ENCODE measurements at regions not wholly inside any gene's neighbourhood (a gene's known extent, or its start where the extent isn't known, plus 50 kb on each side); places are given as distances from the start of the nearest gene placed in this dataset.

GRCh38 chr18:38456253-38456652 is 890.7 kb upstream of the CELF4 start:
- DNase-seq (ENCODE audit: low read depth): no peak
- TF ChIP-seq, protein P1, sequence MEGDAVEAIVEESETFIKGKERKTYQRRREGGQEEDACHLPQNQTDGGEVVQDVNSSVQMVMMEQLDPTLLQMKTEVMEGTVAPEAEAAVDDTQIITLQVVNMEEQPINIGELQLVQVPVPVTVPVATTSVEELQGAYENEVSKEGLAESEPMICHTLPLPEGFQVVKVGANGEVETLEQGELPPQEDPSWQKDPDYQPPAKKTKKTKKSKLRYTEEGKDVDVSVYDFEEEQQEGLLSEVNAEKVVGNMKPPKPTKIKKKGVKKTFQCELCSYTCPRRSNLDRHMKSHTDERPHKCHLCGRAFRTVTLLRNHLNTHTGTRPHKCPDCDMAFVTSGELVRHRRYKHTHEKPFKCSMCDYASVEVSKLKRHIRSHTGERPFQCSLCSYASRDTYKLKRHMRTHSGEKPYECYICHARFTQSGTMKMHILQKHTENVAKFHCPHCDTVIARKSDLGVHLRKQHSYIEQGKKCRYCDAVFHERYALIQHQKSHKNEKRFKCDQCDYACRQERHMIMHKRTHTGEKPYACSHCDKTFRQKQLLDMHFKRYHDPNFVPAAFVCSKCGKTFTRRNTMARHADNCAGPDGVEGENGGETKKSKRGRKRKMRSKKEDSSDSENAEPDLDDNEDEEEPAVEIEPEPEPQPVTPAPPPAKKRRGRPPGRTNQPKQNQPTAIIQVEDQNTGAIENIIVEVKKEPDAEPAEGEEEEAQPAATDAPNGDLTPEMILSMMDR (IDR thresholded peaks at IDR 0.05; ENCODE audit: insufficient read depth, low read depth, low read length): no peak
- no peak overlapping the region for H3K4me3 ChIP-seq (ENCODE audit: low read depth, low read length)

- DNase-seq (ENCODE audit: low read depth): no peak
- H3K4me3 ChIP-seq (ENCODE audit: low read depth, low read length): no peak overlapping the region
- TF ChIP-seq, protein P1 (IDR thresholded peaks at IDR 0.05; ENCODE audit: insufficient read depth, low read depth, low read length): no peak
Measured at GRCh38 chr18:38454764-38455469, 889.3 kb upstream of the CELF4 start.

- H3K4me3 ChIP-seq (ENCODE audit: low read depth, low read length): no peak overlapping the region
- TF ChIP-seq, protein P1 (IDR thresholded peaks at IDR 0.05; ENCODE audit: insufficient read depth, low read depth, low read length): no peak
- DNase-seq (ENCODE audit: low read depth): no peak
Measured at GRCh38 chr18:38453880-38454279, 888.3 kb upstream of the CELF4 start.

- TF ChIP-seq, protein P1 (IDR thresholded peaks at IDR 0.05; ENCODE audit: insufficient read depth, low read depth, low read length): no peak
- DNase-seq (ENCODE audit: low read depth): no peak
- H3K4me3 ChIP-seq (ENCODE audit: low read depth, low read length): no peak overlapping the region
Measured at GRCh38 chr18:38450876-38451275, 885.3 kb upstream of the CELF4 start.

DNA sequence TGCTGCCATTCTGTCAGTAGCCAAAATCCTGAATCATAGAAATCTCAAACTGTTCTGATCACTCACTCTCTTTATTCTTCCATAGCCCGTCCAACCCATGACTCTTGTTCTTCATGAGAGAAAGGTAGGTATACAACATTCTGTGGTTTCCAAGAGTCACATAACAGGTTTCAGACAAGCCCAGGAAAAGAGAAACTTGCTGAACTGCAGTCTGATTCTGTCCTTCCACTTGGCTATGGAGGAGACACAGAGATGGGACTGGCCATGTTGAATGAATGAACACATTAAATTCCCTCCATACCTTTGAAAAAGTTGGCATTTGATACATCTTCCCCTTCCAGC is 880.2 kb upstream of the CELF4 start:
- TF ChIP-seq, protein P1 (IDR thresholded peaks at IDR 0.05; ENCODE audit: insufficient read depth, low read depth, low read length): no peak
- no peak overlapping the region for H3K4me3 ChIP-seq (ENCODE audit: low read depth, low read length)
- DNase-seq (ENCODE audit: low read depth): no peak

GRCh38 chr18:38444971-38445803 is 879.6 kb upstream of the CELF4 start:
- DNase-seq (ENCODE audit: low read depth): no peak
- H3K4me3 ChIP-seq (ENCODE audit: low read depth, low read length): no peak overlapping the region
- TF ChIP-seq, protein P1 (IDR thresholded peaks at IDR 0.05; ENCODE audit: insufficient read depth, low read depth, low read length): no peak

Data from fibroblast of villous mesenchyme (primary cell).